ENCODE measurements at regions not wholly inside any gene's neighbourhood (a gene's known extent, or its start where the extent isn't known, plus 50 kb on each side); places are given as distances from the start of the nearest gene placed in this dataset.
A peak's percentile ranks its signal among the peaks of the same experiment; 100 is the strongest.

DNA sequence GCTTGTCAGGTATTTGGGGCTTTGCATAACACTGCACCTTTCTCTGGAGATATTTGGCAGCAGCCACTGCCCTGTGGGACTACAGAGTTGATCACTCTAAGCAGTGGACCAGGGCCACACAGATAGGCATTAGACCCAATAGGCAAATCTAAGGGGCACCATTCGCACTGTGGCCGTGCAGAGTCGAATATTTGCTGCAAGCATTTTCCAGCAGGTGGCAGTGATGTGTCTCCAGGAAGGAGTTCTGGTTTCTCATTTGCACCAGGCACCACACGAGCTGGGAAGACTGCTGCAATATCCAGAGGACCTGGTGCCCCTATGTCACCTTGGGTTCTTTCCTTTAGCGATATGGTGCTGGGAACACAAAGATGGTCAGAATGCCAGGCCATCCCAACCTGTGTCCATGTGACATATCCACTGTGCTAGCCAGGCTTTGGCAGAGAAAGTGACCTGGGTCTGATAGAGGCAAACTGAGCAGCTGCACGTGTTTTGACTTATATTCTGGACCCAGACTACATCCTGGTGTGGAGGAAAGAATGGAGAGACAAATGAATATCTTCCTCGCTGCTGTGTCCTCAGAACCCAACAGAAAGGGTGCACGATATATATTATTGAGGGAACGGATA lies 318.7 kb downstream of the BUD13 start:
- no peaks in the 10 kb centered on the region for H4K20me1 ChIP-seq (replicated peaks; ENCODE audit: insufficient read depth)
- TF ChIP-seq, protein P1, sequence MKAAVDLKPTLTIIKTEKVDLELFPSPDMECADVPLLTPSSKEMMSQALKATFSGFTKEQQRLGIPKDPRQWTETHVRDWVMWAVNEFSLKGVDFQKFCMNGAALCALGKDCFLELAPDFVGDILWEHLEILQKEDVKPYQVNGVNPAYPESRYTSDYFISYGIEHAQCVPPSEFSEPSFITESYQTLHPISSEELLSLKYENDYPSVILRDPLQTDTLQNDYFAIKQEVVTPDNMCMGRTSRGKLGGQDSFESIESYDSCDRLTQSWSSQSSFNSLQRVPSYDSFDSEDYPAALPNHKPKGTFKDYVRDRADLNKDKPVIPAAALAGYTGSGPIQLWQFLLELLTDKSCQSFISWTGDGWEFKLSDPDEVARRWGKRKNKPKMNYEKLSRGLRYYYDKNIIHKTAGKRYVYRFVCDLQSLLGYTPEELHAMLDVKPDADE (IDR thresholded peaks at IDR 0.05): no peak
- TF ChIP-seq, protein P2, sequence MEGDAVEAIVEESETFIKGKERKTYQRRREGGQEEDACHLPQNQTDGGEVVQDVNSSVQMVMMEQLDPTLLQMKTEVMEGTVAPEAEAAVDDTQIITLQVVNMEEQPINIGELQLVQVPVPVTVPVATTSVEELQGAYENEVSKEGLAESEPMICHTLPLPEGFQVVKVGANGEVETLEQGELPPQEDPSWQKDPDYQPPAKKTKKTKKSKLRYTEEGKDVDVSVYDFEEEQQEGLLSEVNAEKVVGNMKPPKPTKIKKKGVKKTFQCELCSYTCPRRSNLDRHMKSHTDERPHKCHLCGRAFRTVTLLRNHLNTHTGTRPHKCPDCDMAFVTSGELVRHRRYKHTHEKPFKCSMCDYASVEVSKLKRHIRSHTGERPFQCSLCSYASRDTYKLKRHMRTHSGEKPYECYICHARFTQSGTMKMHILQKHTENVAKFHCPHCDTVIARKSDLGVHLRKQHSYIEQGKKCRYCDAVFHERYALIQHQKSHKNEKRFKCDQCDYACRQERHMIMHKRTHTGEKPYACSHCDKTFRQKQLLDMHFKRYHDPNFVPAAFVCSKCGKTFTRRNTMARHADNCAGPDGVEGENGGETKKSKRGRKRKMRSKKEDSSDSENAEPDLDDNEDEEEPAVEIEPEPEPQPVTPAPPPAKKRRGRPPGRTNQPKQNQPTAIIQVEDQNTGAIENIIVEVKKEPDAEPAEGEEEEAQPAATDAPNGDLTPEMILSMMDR (conservative IDR thresholded peaks at IDR 0.05; ENCODE audit: low read depth in 2 of 2): peak; percentile 67 to 86
- no peak overlapping the region for H3K4me3 Mint-ChIP-seq
- peaks cover 32% of the 10 kb centered on the region for H3K9me3 Mint-ChIP-seq
- H3K36me3 Mint-ChIP-seq (ENCODE audit: low read depth): peaks cover 29% of the 10 kb centered on the region
- H3K4me2 ChIP-seq: no peak overlapping the region
- no peak overlapping the region for H3K27ac Mint-ChIP-seq
- DNase-seq (ENCODE audit: low spot score) (peak; percentile 80), ATAC-seq (peak; percentile 86)
- peaks cover 10% of the 10 kb centered on the region; the same call in 1 of the 2 replicates for H3K4me1 ChIP-seq (ENCODE audit: insufficient read depth)
- H3K27me3 ChIP-seq (ENCODE audit: insufficient read depth): no peaks in the 10 kb centered on the region
- no peaks in the 10 kb centered on the region for H3K79me2 ChIP-seq (replicated peaks; ENCODE audit: insufficient read depth)
- H3F3A ChIP-seq (replicated peaks; ENCODE audit: low read depth): no peaks in the 10 kb centered on the region
- no peak overlapping the region for H3K27ac ChIP-seq (ENCODE audit: low read depth)
- H2AFZ ChIP-seq: no peak overlapping the region
- 0 out of 2 replicates have a peak, but pooled peaks cover 2% of the 10 kb centered on the region for H3K9me2 ChIP-seq (ENCODE audit: insufficient read depth)
- H3K36me3 ChIP-seq (ENCODE audit: insufficient read depth): peaks cover 5% of the 10 kb centered on the region
- H3K4me3 ChIP-seq: no peak overlapping the region
- peaks cover 25% of the 10 kb centered on the region for H3K4me1 Mint-ChIP-seq
- H3K27me3 Mint-ChIP-seq (ENCODE audit: insufficient read depth, low read depth, poor library complexity): peaks cover 1% of the 10 kb centered on the region

DNA sequence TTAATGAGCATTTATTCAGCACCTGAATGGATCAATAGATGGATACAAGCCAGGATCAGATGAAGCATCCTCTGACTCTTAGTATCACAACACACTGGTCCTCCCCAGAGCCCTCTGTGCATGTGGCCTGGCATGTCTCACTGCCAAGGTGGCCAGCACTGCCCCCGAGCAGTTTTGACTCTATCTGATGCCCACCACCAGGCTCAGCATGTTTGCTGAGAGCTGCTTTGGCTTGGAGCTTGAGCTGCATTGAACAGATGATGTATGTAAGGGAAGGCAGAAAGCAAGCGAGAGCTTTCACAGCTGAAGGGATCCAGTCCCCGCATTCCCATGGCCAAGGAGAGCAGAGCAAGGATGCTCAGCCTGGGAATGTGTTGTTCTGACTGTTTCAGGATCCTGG lies 320.3 kb downstream of the BUD13 start:
- no peak overlapping the region for H3K4me3 ChIP-seq
- DNase-seq (ENCODE audit: low spot score) (no peak), ATAC-seq (no peak)
- 0 out of 2 replicates have a peak, but pooled peaks cover 2% of the 10 kb centered on the region for H3K9me2 ChIP-seq (ENCODE audit: insufficient read depth)
- H3K27me3 ChIP-seq (ENCODE audit: insufficient read depth): no peaks in the 10 kb centered on the region
- H3K36me3 Mint-ChIP-seq (ENCODE audit: low read depth): peaks cover 35% of the 10 kb centered on the region
- no peak overlapping the region for H3K4me2 ChIP-seq
- peaks cover 37% of the 10 kb centered on the region for H3K9me3 Mint-ChIP-seq
- peaks cover 14% of the 10 kb centered on the region for H3K4me1 Mint-ChIP-seq
- no peak overlapping the region for H3K4me3 Mint-ChIP-seq
- no peaks in the 10 kb centered on the region for H4K20me1 ChIP-seq (replicated peaks; ENCODE audit: insufficient read depth)
- H3F3A ChIP-seq (replicated peaks; ENCODE audit: low read depth): no peaks in the 10 kb centered on the region
- H3K27ac Mint-ChIP-seq: no peak overlapping the region
- H3K27me3 Mint-ChIP-seq (ENCODE audit: insufficient read depth, low read depth, poor library complexity): peaks cover 1% of the 10 kb centered on the region
- peaks cover 5% of the 10 kb centered on the region for H3K36me3 ChIP-seq (ENCODE audit: insufficient read depth)
- H3K27ac ChIP-seq (ENCODE audit: low read depth): no peak overlapping the region
- no peaks in the 10 kb centered on the region for H3K79me2 ChIP-seq (replicated peaks; ENCODE audit: insufficient read depth)
- H2AFZ ChIP-seq: no peak overlapping the region
- peaks cover 11% of the 10 kb centered on the region for H3K4me1 ChIP-seq (ENCODE audit: insufficient read depth)
- TF ChIP-seq NANOG (IDR thresholded peaks at IDR 0.05; ENCODE audit: borderline replicate concordance) (no peak), EZH2phosphoT487 (IDR thresholded peaks at IDR 0.05; ENCODE audit: unreplicated experiment) (no peak), POLR2AphosphoS5 (IDR thresholded peaks at IDR 0.05; ENCODE audit: low read depth) (no peak)
- TF ChIP-seq, protein P3, sequence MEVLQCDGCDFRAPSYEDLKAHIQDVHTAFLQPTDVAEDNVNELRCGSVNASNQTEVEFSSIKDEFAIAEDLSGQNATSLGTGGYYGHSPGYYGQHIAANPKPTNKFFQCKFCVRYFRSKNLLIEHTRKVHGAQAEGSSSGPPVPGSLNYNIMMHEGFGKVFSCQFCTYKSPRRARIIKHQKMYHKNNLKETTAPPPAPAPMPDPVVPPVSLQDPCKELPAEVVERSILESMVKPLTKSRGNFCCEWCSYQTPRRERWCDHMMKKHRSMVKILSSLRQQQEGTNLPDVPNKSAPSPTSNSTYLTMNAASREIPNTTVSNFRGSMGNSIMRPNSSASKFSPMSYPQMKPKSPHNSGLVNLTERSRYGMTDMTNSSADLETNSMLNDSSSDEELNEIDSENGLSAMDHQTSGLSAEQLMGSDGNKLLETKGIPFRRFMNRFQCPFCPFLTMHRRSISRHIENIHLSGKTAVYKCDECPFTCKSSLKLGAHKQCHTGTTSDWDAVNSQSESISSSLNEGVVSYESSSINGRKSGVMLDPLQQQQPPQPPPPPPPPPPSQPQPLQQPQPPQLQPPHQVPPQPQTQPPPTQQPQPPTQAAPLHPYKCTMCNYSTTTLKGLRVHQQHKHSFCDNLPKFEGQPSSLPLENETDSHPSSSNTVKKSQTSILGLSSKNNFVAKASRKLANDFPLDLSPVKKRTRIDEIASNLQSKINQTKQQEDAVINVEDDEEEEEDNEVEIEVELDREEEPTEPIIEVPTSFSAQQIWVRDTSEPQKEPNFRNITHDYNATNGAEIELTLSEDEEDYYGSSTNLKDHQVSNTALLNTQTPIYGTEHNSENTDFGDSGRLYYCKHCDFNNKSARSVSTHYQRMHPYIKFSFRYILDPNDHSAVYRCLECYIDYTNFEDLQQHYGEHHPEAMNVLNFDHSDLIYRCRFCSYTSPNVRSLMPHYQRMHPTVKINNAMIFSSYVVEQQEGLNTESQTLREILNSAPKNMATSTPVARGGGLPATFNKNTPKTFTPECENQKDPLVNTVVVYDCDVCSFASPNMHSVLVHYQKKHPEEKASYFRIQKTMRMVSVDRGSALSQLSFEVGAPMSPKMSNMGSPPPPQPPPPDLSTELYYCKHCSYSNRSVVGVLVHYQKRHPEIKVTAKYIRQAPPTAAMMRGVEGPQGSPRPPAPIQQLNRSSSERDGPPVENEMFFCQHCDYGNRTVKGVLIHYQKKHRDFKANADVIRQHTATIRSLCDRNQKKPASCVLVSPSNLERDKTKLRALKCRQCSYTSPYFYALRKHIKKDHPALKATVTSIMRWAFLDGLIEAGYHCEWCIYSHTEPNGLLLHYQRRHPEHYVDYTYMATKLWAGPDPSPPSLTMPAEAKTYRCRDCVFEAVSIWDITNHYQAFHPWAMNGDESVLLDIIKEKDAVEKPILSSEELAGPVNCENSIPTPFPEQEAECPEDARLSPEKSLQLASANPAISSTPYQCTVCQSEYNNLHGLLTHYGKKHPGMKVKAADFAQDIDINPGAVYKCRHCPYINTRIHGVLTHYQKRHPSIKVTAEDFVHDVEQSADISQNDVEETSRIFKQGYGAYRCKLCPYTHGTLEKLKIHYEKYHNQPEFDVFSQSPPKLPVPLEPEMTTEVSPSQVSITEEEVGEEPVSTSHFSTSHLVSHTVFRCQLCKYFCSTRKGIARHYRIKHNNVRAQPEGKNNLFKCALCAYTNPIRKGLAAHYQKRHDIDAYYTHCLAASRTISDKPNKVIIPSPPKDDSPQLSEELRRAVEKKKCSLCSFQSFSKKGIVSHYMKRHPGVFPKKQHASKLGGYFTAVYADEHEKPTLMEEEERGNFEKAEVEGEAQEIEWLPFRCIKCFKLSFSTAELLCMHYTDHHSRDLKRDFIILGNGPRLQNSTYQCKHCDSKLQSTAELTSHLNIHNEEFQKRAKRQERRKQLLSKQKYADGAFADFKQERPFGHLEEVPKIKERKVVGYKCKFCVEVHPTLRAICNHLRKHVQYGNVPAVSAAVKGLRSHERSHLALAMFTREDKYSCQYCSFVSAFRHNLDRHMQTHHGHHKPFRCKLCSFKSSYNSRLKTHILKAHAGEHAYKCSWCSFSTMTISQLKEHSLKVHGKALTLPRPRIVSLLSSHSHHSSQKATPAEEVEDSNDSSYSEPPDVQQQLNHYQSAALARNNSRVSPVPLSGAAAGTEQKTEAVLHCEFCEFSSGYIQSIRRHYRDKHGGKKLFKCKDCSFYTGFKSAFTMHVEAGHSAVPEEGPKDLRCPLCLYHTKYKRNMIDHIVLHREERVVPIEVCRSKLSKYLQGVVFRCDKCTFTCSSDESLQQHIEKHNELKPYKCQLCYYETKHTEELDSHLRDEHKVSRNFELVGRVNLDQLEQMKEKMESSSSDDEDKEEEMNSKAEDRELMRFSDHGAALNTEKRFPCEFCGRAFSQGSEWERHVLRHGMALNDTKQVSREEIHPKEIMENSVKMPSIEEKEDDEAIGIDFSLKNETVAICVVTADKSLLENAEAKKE (CRISPR knock-in tag; IDR thresholded peaks at IDR 0.05): no peak
- TF ChIP-seq, protein P2 (conservative IDR thresholded peaks at IDR 0.05; ENCODE audit: low read depth in 2 of 2): no peak
